Skeletal muscle satellite cell (primary cell): ENCODE measurements at regions not wholly inside any gene's neighbourhood (a gene's known extent, or its start where the extent isn't known, plus 50 kb on each side); places are given as distances from the start of the nearest gene placed in this dataset.

Source experiments
- H3K27me3 ChIP-seq: 2 replicates; pipeline ENCODE4 v1.7.0; 2013; ENCODE audit warnings: low read length; ENCODE audit not compliant: control insufficient read depth, insufficient read depth
- H3K36me3 ChIP-seq: 2 replicates; pipeline ENCODE4 v1.7.0; 2013; ENCODE audit warnings: mild to moderate bottlenecking, control low read depth, low read length; ENCODE audit not compliant: insufficient read depth
- H3K4me1 ChIP-seq: 2 replicates; pipeline ENCODE4 v1.7.0; 2013; ENCODE audit warnings: low read length; ENCODE audit not compliant: control insufficient read depth, insufficient read depth
- H3K4me2 ChIP-seq: 2 replicates; pipeline ENCODE4 v1.7.0; 2013; ENCODE audit warnings: mild to moderate bottlenecking, low read length
- H3K4me3 ChIP-seq: 2 replicates; pipeline ENCODE4 v1.7.0; 2013; ENCODE audit warnings: low read length
- H3K9ac ChIP-seq: 2 replicates; pipeline ENCODE4 v1.7.0; 2013; ENCODE audit warnings: mild to moderate bottlenecking, low read depth, low read length, moderate library complexity
- H3K9me3 ChIP-seq: replicated peaks from 2 replicates; pipeline ENCODE4 v1.7.0; 2013; ENCODE audit warnings: mild to moderate bottlenecking, control low read depth, low read length

DNA sequence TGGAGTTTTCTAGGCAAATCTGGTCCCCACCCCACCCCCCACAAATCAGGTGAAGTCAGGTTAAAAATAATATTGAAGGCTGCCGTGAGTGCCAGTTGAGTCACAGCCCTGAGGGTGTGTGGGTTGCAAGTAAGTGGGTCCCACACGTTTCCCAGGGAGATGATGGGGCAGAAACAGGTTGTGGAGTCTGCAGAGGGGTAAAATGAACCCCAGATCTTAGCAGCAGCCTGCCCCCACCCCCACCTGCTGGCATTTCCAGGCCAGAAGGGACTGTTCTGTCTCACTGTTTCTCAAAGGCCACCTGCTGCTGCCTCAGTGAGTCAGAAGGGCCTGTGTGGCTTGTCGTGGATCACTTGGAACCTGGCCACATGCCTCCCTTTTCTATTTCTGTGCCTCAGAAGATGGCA is 59.8 kb upstream of the SMNDC1 start:
- Histone ChIP-seq H3K4me2 (no peak overlapping the region), H3K4me3 (no peak overlapping the region), H3K9ac (no peak overlapping the region), H3K9me3 (no peaks in the 10 kb centered on the region), H3K36me3 (no peaks in the 10 kb centered on the region), H3K27me3 (no peaks in the 10 kb centered on the region), H3K4me1 (peaks cover 16% of the 10 kb centered on the region)

DNA sequence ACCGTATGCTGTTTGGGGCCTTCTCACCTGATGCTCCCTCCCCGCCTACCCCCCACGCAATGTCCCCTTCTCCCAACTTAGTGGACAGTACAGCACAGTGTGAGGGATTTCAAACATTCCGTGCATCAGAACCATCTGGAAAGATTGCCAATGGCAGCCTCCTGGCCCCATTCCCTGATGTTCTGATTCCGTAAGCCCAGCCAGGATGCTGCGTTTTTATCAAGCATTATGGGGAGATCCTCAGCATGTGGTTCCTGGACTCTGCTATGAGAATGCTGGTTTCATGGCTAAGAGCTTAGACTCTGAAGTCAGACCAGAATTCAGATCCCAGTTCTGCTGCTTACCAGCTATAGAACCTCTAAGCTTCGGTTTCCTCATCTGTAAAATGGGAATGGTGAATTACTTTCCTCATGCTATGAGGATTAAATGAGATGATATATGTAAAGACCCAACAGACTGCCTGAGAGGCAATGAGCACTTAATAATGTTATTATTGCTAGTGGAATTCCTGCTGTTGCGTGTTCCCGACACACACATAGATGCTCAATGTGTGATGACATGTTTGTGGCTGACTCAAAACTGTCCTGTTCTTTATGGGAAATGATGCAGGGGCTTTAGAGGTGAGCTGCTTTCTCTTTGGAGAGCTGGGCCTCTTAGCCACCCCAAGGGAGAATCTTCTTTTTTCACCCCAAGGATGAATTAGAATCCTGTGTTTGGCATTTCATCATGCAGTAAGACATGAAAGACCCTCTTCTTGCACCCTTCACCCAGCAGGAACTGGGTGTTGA is 60.8 kb upstream of the SMNDC1 start:
- Histone ChIP-seq H3K4me2 (no peak overlapping the region), H3K27me3 (no peaks in the 10 kb centered on the region), H3K4me1 (peaks cover 16% of the 10 kb centered on the region), H3K9ac (no peak overlapping the region), H3K36me3 (no peaks in the 10 kb centered on the region), H3K4me3 (no peak overlapping the region), H3K9me3 (no peaks in the 10 kb centered on the region)

DNA sequence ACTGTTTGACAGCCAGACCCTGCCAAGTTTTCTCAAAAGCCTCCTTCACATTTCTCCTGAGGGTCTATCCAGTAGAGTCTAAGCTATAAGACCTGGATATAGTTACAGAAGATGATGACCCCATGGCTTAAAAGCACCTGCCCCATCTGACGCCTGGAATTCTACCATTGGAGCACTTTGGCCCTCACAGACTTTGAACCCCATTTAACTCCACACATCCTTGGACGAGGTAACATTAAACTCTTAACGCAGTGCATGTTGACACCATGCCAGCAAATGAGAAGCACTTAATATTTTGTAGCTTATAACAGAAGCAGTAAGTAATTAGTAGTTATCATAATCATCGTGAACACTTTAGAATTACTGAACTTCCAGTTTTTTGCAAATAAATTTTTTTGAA is 61.9 kb upstream of the SMNDC1 start:
- Histone ChIP-seq H3K27me3 (no peaks in the 10 kb centered on the region), H3K36me3 (no peaks in the 10 kb centered on the region), H3K4me1 (peaks cover 16% of the 10 kb centered on the region), H3K4me2 (no peak overlapping the region), H3K9me3 (no peaks in the 10 kb centered on the region), H3K4me3 (no peak overlapping the region), H3K9ac (no peak overlapping the region)

DNA sequence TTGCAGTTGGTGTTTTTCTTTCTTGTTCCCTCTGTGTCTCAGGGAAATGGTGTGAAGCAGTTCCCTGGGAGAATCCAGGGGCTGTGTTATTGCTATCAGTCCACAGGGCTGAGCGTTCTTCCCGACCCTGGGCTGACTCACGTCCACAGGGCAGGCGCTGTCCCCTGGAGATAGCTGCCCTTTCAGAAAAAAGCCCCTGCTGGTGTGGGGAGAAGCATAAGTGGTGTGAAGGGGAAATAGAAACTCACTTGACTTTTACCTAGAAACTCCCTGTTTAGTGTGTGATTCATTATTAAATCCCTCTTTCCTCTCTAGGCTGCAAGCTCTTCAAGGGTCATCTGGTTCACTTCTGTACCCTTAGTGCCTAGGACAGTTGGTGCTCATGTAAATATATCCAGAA is 63.3 kb upstream of the SMNDC1 start:
- no peaks in the 10 kb centered on the region for H3K27me3 ChIP-seq
- peaks cover 16% of the 10 kb centered on the region for H3K4me1 ChIP-seq
- H3K9me3 ChIP-seq, result no peaks in the 10 kb centered on the region
- no peak overlapping the region for H3K4me2 ChIP-seq
- H3K36me3 ChIP-seq, result no peaks in the 10 kb centered on the region
- H3K4me3 ChIP-seq, result no peak overlapping the region
- no peak overlapping the region for H3K9ac ChIP-seq

DNA sequence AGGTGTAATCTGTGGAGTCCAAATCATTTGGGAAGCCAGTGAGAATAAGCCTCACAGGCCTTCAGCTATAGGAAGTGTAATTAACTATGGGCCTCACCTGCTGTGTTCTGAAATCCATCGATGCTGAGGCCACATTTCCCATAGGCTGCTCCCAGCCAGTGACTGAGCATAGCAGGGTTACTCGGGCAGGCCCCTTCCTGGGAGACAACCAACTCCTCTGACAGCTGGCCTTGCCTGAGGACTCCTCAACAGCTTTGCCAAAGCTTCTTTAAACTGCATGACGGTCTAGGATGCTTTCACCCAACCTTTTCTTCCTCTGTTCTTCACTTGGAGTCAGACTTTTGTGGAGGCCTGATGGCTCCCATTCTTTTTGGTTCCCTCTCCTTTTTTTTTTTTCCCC is 63.8 kb upstream of the SMNDC1 start:
- Histone ChIP-seq H3K27me3 (no peaks in the 10 kb centered on the region), H3K9ac (no peak overlapping the region), H3K36me3 (no peaks in the 10 kb centered on the region), H3K4me2 (no peak overlapping the region), H3K9me3 (no peaks in the 10 kb centered on the region), H3K4me1 (peaks cover 14% of the 10 kb centered on the region), H3K4me3 (no peak overlapping the region)

DNA sequence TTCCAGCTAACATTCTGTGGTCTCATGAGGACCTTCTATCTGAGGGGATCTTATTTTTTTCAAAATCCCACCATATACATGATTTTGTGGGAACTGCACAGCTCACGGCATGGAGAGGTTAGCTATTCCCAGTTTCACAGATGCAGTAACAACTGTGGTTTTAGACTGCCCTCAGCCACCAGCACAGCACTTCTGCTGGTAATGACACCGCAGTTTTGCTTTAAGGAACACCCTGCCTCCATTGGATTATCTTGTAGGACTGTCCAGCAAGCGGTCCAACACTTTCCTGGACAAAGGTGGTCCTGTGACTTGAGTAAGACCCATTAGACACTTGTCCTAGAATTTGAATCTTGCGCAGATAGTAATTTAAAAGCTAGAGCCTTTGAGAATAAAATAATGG is 65.3 kb upstream of the SMNDC1 start:
- H3K27me3 ChIP-seq, result no peaks in the 10 kb centered on the region
- H3K9me3 ChIP-seq, result no peaks in the 10 kb centered on the region

DNA sequence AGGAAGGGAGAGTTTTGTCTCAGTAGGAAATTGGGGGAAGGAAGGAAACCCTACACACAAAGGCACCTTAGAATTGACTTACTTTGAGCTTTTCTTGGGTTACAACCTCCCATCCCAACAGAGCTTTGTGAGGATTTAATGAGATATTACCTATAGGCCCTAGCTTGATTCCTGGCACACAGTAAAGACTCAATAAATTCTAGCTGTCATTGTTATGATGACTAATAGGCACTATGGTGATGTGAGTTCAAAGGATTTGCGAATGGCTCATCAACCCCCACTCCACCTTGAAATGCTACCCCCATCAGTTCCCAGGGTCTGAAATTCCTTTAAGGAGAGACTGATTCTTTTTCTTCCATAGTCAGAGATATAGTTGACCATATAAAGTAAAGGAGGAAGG is 67.9 kb upstream of the SMNDC1 start:
- no peak overlapping the region for H3K4me2 ChIP-seq
- peaks cover 14% of the 10 kb centered on the region for H3K4me1 ChIP-seq
- H3K36me3 ChIP-seq, result no peaks in the 10 kb centered on the region
- no peak overlapping the region for H3K4me3 ChIP-seq
- H3K9me3 ChIP-seq, result no peaks in the 10 kb centered on the region
- no peak overlapping the region for H3K9ac ChIP-seq
- H3K27me3 ChIP-seq, result no peaks in the 10 kb centered on the region

More for the DNA sequence above, 65.3 kb upstream of the SMNDC1 start:
- H3K4me2 ChIP-seq, result no peak overlapping the region
- H3K4me3 ChIP-seq, result no peak overlapping the region
- no peaks in the 10 kb centered on the region for H3K36me3 ChIP-seq
- no peaks in the 10 kb centered on the region for H3K4me1 ChIP-seq
- no peak overlapping the region for H3K9ac ChIP-seq

DNA sequence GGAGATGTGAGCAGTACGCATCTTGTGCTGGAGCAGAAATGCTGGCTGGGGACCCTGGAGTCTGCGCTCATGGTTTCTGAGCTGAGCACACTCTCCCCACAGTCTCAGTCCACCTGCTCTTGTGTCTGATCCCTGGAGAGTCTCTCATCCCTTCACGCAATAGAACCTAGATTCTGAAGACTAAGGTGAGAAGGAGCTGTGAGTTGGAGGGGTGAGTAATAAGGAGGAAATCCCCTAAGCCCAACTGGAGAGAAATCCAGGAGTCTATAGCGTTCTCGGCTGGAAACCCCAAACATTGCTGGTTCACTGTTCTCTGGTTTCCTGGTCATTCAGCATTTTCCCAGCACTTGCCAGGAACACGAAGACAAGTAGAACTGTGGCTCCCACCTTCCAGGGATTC is 68.3 kb upstream of the SMNDC1 start:
- Histone ChIP-seq H3K9me3 (no peaks in the 10 kb centered on the region), H3K9ac (no peak overlapping the region), H3K36me3 (no peaks in the 10 kb centered on the region), H3K4me2 (no peak overlapping the region), H3K4me3 (no peak overlapping the region), H3K27me3 (no peaks in the 10 kb centered on the region), H3K4me1 (peaks cover 14% of the 10 kb centered on the region)

DNA sequence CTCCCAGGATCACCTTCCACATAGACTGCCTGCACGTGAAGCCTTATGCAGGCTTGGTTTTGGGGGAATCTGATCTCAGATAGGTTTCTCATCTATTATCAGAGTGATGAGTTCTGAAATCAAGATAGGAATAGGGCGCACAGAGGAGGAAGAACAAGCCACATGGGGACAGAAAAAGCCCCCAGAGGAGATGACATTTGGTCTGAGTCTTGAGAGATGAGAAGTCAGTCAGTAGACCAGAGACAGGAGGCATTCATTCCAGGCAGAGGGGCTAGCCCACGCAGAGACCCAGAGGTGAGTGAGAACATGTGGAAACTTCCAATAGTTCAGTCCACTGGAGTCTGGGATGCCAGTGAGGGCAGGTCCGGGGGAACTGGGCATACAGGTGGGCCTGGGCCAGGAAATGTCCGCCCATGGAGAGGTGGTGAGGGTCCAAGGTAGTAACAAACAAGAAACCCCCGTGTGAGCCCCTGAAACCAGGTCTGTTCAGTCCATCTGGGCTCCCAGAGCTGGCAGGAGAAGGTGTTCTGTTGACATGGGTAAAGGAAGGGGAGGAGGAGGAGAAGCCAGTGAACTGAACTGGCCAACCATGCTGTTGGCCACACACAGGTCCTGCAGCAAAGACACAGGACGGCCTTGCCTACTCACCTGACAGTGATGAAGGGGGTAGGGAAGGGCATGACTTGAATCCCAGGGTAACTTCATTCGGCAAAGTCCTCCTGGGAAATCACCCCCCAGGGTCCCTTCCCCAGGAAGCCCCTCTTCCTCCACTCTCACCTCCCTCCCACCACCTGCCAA is 69.3 kb upstream of the SMNDC1 start:
- no peak overlapping the region for H3K4me3 ChIP-seq
- H3K36me3 ChIP-seq, result no peaks in the 10 kb centered on the region
- no peaks in the 10 kb centered on the region for H3K27me3 ChIP-seq
- peaks cover 14% of the 10 kb centered on the region for H3K4me1 ChIP-seq
- H3K9ac ChIP-seq, result no peak overlapping the region
- H3K9me3 ChIP-seq, result no peaks in the 10 kb centered on the region
- H3K4me2 ChIP-seq, result no peak overlapping the region

DNA sequence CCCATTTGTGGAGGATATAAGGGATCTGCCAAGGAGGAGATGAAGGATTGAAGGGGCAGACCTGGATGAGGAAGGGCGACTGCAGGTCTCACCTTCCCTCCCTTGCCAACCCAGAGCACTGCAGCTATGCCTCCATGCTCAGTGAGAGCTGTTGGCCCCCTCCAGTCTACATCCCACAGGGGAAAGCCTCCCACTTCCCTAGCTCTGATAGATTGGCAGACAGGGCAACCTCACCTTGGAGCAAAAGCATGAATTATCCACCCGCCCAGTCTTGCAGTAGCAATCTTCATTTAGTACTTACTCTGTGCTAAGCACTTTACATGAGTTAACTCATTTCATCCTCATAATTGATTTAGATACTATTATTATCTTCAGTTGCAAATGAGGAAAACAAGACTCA is 70.4 kb upstream of the SMNDC1 start:
- Histone ChIP-seq H3K9me3 (no peaks in the 10 kb centered on the region), H3K4me2 (no peak overlapping the region), H3K9ac (no peak overlapping the region), H3K36me3 (no peaks in the 10 kb centered on the region), H3K27me3 (no peaks in the 10 kb centered on the region), H3K4me1 (peaks cover 14% of the 10 kb centered on the region), H3K4me3 (no peak overlapping the region)

DNA sequence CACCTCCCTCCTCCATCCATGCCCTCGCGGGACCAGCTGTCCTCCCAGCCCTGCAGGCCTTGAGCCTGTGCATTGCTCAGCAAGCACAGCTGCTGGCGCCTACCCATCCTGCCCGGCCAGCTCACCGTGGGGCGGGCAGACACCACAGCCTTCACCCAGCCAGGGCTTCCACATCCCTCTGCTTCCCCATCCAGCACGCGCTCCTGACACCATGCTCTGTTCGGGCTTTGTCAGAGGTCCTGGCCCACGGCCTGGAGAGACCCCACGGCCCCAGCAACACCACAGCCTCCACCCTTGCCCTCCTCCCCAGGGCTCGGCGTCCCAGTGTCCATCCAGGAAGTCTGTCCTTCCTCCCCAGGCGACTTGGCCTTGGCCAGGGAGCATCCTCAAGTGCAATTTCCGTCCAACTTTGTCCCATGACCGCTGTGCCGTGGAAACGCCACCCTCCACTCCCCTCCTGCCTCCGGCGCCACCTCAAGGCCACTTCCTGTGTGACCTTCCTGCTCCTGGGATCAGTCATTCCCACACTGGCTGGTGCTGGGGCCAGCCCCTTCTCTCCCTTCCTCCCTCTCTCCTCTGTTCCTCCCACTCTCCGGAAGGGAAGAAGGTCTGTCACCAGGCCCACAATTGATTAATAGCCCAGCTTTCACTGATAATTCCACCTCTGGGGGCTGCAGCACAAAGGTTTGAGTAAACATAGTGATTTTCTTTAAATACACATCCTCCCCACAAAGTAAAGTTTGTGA is 71.5 kb upstream of the SMNDC1 start:
- Histone ChIP-seq H3K4me1 (peaks cover 14% of the 10 kb centered on the region), H3K4me2 (no peak overlapping the region), H3K36me3 (no peaks in the 10 kb centered on the region), H3K9me3 (no peaks in the 10 kb centered on the region), H3K9ac (peak overlapping the region; percentile 37), H3K4me3 (no peak overlapping the region), H3K27me3 (no peaks in the 10 kb centered on the region)
